Nephron progenitor cell (in vitro differentiated cells): ENCODE measurements at regions not wholly inside any gene's neighbourhood (a gene's known extent, or its start where the extent isn't known, plus 50 kb on each side); places are given as distances from the start of the nearest gene placed in this dataset.
A peak's percentile ranks its signal among the peaks of the same experiment; 100 is the strongest.

ENCODE experiments used
- DNase-seq: peaks from one replicate; pipeline ENCODE4 v3.0.0; 2021
- H3K27ac Mint-ChIP-seq: 2 replicates; pipeline ENCODE4 v1.8.0; 2021; ENCODE audit warnings: mild to moderate bottlenecking, moderate library complexity, mixed read lengths
- H3K27me3 Mint-ChIP-seq: 2 replicates; pipeline ENCODE4 v1.8.0; 2021; ENCODE audit warnings: mild to moderate bottlenecking, low read depth, mixed read lengths; ENCODE audit not compliant: poor library complexity
- H3K36me3 Mint-ChIP-seq: 2 replicates; pipeline ENCODE4 v1.8.0; 2021; ENCODE audit warnings: low read depth, mixed read lengths
- H3K4me1 Mint-ChIP-seq: 2 replicates; pipeline ENCODE4 v1.8.0; 2021; ENCODE audit warnings: mixed read lengths
- H3K4me3 Mint-ChIP-seq: 2 replicates; pipeline ENCODE4 v1.8.0; 2021; ENCODE audit warnings: mild to moderate bottlenecking, moderate library complexity, mixed read lengths
- H3K9me3 Mint-ChIP-seq: 2 replicates; pipeline ENCODE4 v1.8.0; 2021; ENCODE audit warnings: mild to moderate bottlenecking, moderate library complexity, mixed read lengths
- CTCF ChIP-seq: fragments of 200-600 bp; sonication (generic); IDR thresholded peaks from 2 replicates; pipeline ENCODE4 v1.5.0; 2021; ENCODE audit warnings: antibody characterized with exemption

DNA sequence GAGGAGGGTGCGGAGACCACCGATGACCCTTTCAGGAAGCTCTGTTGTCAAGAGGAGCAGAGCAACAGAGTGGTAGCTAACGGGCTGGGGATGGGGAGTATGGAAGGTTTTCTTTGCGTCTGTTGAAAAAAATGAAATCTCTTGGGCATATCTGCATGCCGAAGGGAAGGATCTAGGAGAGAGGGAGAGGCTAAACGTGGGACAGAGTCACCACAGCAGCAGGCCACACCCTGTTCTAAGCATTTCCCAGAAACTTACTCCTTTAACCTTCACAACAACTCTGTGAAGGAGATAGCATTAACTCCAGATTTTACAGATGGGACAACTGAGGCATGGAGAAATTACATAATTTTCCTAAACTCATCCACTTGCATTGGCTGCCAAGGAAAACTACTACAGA is 71.8 kb upstream of the EXOC1L start:
- Mint-ChIP-seq H3K27me3 (peaks cover 3% of the 10 kb centered on the region), H3K27ac (no peak overlapping the region), H3K4me1 (no peaks in the 10 kb centered on the region), H3K4me3 (no peak overlapping the region), H3K36me3 (no peaks in the 10 kb centered on the region), H3K9me3 (peaks cover 4% of the 10 kb centered on the region)
- TF ChIP-seq CTCF = no peak
- no peak for DNase-seq

DNA sequence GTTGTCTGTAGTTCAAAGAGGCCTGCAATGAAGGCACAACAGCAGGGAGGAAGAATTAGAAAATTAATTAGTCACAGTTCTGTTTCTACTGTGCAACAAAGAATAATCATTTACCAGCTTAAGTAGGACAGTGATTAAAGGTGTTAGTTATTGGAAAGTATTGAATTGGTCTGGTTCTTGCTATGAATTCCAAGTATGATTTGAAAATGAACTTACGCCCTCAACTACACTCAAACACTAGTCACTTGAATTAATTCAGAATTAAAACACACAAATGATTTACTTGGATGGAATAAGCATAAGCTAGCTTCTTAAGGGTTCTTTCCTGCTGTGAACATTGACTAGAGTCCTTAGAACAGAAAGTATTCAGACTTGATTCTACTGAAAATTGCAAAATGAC is 69.9 kb upstream of the EXOC1L start:
- no peak for DNase-seq

GRCh38 chr4:55752810-55753209 is 66.8 kb upstream of the EXOC1L start:
- peaks cover 13% of the 10 kb centered on the region for H3K4me1 Mint-ChIP-seq
- peaks cover 3% of the 10 kb centered on the region for H3K27me3 Mint-ChIP-seq
- DNase-seq = no peak
- H3K4me3 Mint-ChIP-seq = no peak overlapping the region
- no peaks in the 10 kb centered on the region for H3K9me3 Mint-ChIP-seq
- H3K27ac Mint-ChIP-seq = peak overlapping the region; percentile 8
- TF ChIP-seq CTCF = no peak
- no peaks in the 10 kb centered on the region for H3K36me3 Mint-ChIP-seq

More for the DNA sequence above, 69.9 kb upstream of the EXOC1L start:
- Mint-ChIP-seq H3K4me3 (no peak overlapping the region), H3K9me3 (peaks cover 4% of the 10 kb centered on the region), H3K4me1 (no peaks in the 10 kb centered on the region), H3K27me3 (peaks cover 3% of the 10 kb centered on the region), H3K36me3 (no peaks in the 10 kb centered on the region), H3K27ac (no peak overlapping the region)
- no peak for TF ChIP-seq CTCF

DNA sequence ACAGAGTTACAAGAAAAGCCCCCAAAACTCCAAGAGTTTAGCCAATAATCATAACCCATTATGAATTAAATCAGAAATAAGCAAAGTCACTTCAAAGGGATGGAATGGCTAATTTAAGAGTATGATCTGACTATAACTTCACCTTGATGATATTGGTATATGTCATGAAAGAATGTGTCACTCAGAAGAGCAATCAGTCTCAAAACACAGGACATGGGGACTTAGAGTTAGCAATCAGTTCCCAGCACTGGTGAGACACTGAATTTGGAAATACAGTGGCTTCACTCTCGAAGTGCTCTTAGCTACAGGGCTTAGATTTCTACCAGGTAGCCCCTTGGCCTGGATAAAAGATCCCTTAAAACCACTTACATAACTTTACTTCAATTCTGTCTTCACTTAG is 65.7 kb upstream of the EXOC1L start:
- Mint-ChIP-seq H3K4me1 (peaks cover 24% of the 10 kb centered on the region), H3K4me3 (no peak overlapping the region)
- no peak for TF ChIP-seq CTCF

GRCh38 chr4:55754754-55755350 is 64.7 kb upstream of the EXOC1L start:
- Mint-ChIP-seq H3K27ac (no peak overlapping the region), H3K27me3 (no peaks in the 10 kb centered on the region), H3K9me3 (no peaks in the 10 kb centered on the region)

More for the DNA sequence above, 65.7 kb upstream of the EXOC1L start:
- H3K27ac Mint-ChIP-seq = no peak overlapping the region
- H3K36me3 Mint-ChIP-seq = no peaks in the 10 kb centered on the region
- H3K9me3 Mint-ChIP-seq = no peaks in the 10 kb centered on the region
- DNase-seq = no peak
- H3K27me3 Mint-ChIP-seq = peaks cover 3% of the 10 kb centered on the region

More at GRCh38 chr4:55754754-55755350, 64.7 kb upstream of the EXOC1L start:
- Mint-ChIP-seq H3K4me3 (no peak overlapping the region), H3K36me3 (no peaks in the 10 kb centered on the region), H3K4me1 (peaks cover 34% of the 10 kb centered on the region)
- TF ChIP-seq CTCF = no peak
- DNase-seq = no peak
